OCI-LY1 (cell line): ENCODE measurements at regions not wholly inside any gene's neighbourhood (a gene's known extent, or its start where the extent isn't known, plus 50 kb on each side); places are given as distances from the start of the nearest gene placed in this dataset.

Experiments used
- H2AFZ ChIP-seq: fragments of 200-600 bp; sonication (generic), shearing (Covaris generic); 2 replicates; pipeline ENCODE4 v1.6.0; 2014; ENCODE audit warnings: antibody characterized with exemption, mild to moderate bottlenecking, low read length
- H3F3A ChIP-seq: fragments of 200-600 bp; sonication (generic), shearing (Covaris generic); 2 replicates; pipeline ENCODE4 v1.6.0; 2014; ENCODE audit warnings: mild to moderate bottlenecking, antibody characterized with exemption, low read length, moderate library complexity; ENCODE audit not compliant: insufficient read depth
- H3K27ac ChIP-seq: fragments of 200-600 bp; sonication (generic); 2 replicates; pipeline ENCODE4 v1.5.1; 2014; ENCODE audit warnings: low read length, mixed run types, mild to moderate bottlenecking, low read depth; ENCODE audit not compliant: poor library complexity, severe bottlenecking
- H3K27me3 ChIP-seq: fragments of 200-600 bp; sonication (generic); 2 replicates; pipeline ENCODE4 v1.6.0; 2014; ENCODE audit warnings: antibody characterized with exemption, mild to moderate bottlenecking, low read length, moderate library complexity; ENCODE audit not compliant: insufficient read depth
- H3K36me3 ChIP-seq: fragments of 200-600 bp; sonication (generic); 2 replicates; pipeline ENCODE4 v1.6.1; 2014; ENCODE audit warnings: mild to moderate bottlenecking, antibody characterized with exemption, low read length, moderate library complexity, mixed read lengths; ENCODE audit not compliant: insufficient read depth
- H3K4me1 ChIP-seq: fragments of 200-600 bp; sonication (generic); 2 replicates; pipeline ENCODE4 v1.5.1; 2014; ENCODE audit warnings: mild to moderate bottlenecking, low read length, moderate library complexity; ENCODE audit not compliant: insufficient read depth, severe bottlenecking
- H3K4me2 ChIP-seq: fragments of 200-600 bp; sonication (generic), shearing (Covaris generic); 2 replicates; pipeline ENCODE4 v1.6.1; 2014; ENCODE audit warnings: low read length
- H3K4me3 ChIP-seq: fragments of 200-600 bp; sonication (generic); 2 replicates; pipeline ENCODE4 v1.5.1; 2014; ENCODE audit warnings: low read length, low read depth, mild to moderate bottlenecking, mixed read lengths; ENCODE audit not compliant: poor library complexity, severe bottlenecking
- H3K79me2 ChIP-seq: fragments of 200-600 bp; shearing (Covaris generic); 2 replicates; pipeline ENCODE4 v1.6.1; 2016; ENCODE audit warnings: mixed run types, low read length, mixed read lengths; ENCODE audit not compliant: insufficient read depth
- H3K9ac ChIP-seq: fragments of 200-600 bp; sonication (generic), shearing (Covaris generic); 2 replicates; pipeline ENCODE4 v1.6.1; 2014; ENCODE audit warnings: mild to moderate bottlenecking, low read length, mixed read lengths
- H3K9me2 ChIP-seq: fragments of 200-600 bp; sonication (generic), shearing (Covaris generic); 2 replicates; pipeline ENCODE4 v1.6.1; 2014; ENCODE audit warnings: low read depth, mild to moderate bottlenecking, low read length, mixed read lengths
- H3K9me3 ChIP-seq: fragments of 200-600 bp; shearing (Covaris generic); 2 replicates; pipeline ENCODE4 v1.6.1; 2014; ENCODE audit warnings: low read length, mixed read lengths
- H4K20me1 ChIP-seq: fragments of 200-600 bp; sonication (generic), shearing (Covaris generic); 2 replicates; pipeline ENCODE4 v1.6.0; 2016; ENCODE audit warnings: mild to moderate bottlenecking, low read length; ENCODE audit not compliant: insufficient read depth
- EZH2 ChIP-seq: fragments of 200-600 bp; sonication (generic), shearing (Covaris generic); IDR thresholded peaks from 2 replicates; pipeline ENCODE4 v1.8.0; 2017; ENCODE audit warnings: borderline replicate concordance, mixed run types, mild to moderate bottlenecking, antibody characterized with exemption, low read length, moderate library complexity, mixed read lengths
- TF ChIP-seq, protein P1 (sequence below): fragments of 200-600 bp; sonication (generic), shearing (Covaris generic); IDR thresholded peaks from 2 replicates; pipeline ENCODE4 v1.5.1; 2017; ENCODE audit warnings: mild to moderate bottlenecking, antibody characterized with exemption, low read length, moderate library complexity, mixed read lengths

DNA sequence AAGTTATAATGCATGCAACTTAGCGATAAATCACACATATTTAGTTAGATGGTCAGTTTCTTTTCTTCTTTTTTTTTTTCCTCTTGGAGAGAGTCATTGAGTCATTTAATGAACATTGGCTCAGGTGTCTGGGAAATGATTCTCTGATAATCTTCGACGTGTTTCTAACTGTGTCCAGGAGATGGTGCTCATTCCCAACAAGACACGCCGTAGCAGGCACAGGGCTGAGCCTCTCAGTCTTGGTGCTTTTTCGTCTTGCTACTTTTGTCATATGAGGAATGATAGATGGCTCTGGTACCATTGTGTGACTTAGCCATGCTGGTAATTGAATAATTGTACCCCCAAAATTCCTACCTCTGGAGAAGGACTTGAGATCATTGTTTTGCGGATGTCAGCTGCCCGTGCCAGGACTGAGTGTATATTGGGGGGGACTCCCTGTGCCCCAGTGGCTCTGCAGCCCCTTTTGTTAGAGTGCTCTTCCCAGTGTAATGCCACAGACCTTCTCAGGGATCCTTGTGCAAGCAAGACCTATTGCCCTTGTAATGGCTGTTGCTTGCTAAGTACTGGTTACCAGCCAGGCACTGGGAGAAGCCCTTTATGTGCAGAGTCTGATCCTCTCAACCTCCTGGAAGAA is 107.6 kb upstream of the CYRIA start:
- Histone ChIP-seq H3F3A (no peaks in the 10 kb centered on the region), H3K4me3 (no peak overlapping the region), H3K9me3 (no peaks in the 10 kb centered on the region), H3K9ac (no peak overlapping the region), H2AFZ (no peak overlapping the region), H3K4me2 (no peak overlapping the region), H4K20me1 (no peaks in the 10 kb centered on the region), H3K27ac (no peak overlapping the region), H3K4me1 (no peaks in the 10 kb centered on the region), H3K36me3 (no peaks in the 10 kb centered on the region), H3K27me3 (no peaks in the 10 kb centered on the region), H3K9me2 (no peaks in the 10 kb centered on the region), H3K79me2 (no peaks in the 10 kb centered on the region)
- TF ChIP-seq EZH2 = no peak
- TF ChIP-seq, protein P1, sequence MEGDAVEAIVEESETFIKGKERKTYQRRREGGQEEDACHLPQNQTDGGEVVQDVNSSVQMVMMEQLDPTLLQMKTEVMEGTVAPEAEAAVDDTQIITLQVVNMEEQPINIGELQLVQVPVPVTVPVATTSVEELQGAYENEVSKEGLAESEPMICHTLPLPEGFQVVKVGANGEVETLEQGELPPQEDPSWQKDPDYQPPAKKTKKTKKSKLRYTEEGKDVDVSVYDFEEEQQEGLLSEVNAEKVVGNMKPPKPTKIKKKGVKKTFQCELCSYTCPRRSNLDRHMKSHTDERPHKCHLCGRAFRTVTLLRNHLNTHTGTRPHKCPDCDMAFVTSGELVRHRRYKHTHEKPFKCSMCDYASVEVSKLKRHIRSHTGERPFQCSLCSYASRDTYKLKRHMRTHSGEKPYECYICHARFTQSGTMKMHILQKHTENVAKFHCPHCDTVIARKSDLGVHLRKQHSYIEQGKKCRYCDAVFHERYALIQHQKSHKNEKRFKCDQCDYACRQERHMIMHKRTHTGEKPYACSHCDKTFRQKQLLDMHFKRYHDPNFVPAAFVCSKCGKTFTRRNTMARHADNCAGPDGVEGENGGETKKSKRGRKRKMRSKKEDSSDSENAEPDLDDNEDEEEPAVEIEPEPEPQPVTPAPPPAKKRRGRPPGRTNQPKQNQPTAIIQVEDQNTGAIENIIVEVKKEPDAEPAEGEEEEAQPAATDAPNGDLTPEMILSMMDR = peak; percentile 69

DNA sequence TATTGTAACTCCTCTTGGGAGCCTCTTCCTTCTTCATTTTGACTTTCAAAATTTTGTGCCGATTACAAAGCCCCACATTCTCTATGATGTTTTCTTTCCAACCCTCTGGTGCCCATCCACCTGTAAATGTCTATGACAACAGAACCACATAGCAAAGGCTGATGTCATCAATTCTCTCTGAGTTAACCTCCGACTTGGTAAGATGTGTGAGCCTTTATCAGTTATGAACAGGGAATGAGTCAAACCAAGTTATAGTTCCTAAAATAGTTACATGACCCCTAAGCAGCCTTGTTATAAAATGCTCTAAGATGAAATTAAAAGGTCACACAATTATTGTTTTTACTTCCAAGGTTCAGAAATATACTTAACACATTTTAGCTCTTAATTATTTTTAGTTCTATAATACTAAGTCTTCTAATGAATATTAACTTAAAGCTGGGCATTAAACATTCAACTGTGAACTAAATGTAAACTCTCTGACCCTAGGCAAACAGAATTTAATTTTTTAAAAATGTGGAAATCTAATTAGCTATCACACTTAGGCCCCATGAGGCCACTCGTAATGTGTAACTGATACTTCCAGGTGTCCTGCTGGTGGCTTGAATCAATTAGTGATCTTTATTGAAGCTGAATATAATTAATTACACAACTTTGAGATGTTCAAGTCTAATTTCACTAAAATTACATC is 102.3 kb upstream of the CYRIA start:
- Histone ChIP-seq H3K9me2 (no peaks in the 10 kb centered on the region), H3K79me2 (no peaks in the 10 kb centered on the region), H3K27me3 (no peaks in the 10 kb centered on the region), H3K9me3 (no peaks in the 10 kb centered on the region), H4K20me1 (no peaks in the 10 kb centered on the region), H3K4me3 (no peak overlapping the region), H2AFZ (no peak overlapping the region), H3K9ac (no peak overlapping the region), H3K4me2 (no peak overlapping the region), H3K27ac (no peak overlapping the region), H3K4me1 (no peaks in the 10 kb centered on the region), H3K36me3 (no peaks in the 10 kb centered on the region), H3F3A (no peaks in the 10 kb centered on the region)
- TF ChIP-seq, protein P1 = no peak
- no peak for TF ChIP-seq EZH2

DNA sequence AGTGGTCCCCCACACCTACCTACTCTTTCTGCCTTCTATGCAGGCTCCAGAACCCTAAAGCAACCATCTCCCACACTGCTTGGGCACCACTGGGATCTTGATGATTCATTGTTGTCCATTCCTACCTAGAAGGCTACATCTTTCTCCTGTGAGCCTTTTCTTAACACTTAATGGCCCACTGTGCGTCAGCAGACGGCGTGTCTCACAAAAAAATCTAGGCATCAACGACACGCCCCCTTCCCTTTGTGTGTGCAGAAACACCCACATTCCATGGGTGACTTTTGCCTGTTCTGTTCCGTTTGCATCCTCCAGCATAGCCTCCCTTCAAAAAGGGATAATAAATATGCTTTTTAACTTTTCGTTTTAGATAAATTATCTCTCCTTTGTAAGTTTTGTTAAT is 99.7 kb upstream of the CYRIA start:
- no peaks in the 10 kb centered on the region for H3K9me3 ChIP-seq
- TF ChIP-seq, protein P1 = no peak
- TF ChIP-seq EZH2 = no peak
- no peak overlapping the region for H3K27ac ChIP-seq
- H3K4me1 ChIP-seq = no peaks in the 10 kb centered on the region
- no peaks in the 10 kb centered on the region for H4K20me1 ChIP-seq
- no peak overlapping the region for H3K4me3 ChIP-seq
- no peaks in the 10 kb centered on the region for H3F3A ChIP-seq
- no peaks in the 10 kb centered on the region for H3K9me2 ChIP-seq
- no peaks in the 10 kb centered on the region for H3K27me3 ChIP-seq
- no peaks in the 10 kb centered on the region for H3K79me2 ChIP-seq
- no peak overlapping the region for H2AFZ ChIP-seq
- no peak overlapping the region for H3K4me2 ChIP-seq
- H3K36me3 ChIP-seq = no peaks in the 10 kb centered on the region
- no peak overlapping the region for H3K9ac ChIP-seq
